Fibroblast of the aortic adventitia (primary cell): ENCODE measurements at regions not wholly inside any gene's neighbourhood (a gene's known extent, or its start where the extent isn't known, plus 50 kb on each side); places are given as distances from the start of the nearest gene placed in this dataset.

Experiments used
- DNase-seq: peaks from one replicate; pipeline ENCODE4 v3.0.0-alpha.2; 2010; ENCODE audit warnings: low read depth
- H3K4me3 ChIP-seq: 2 replicates; pipeline ENCODE4 v1.5.1; 2011; ENCODE audit warnings: low read depth, mild to moderate bottlenecking, control low read depth, low read length, moderate library complexity
- TF ChIP-seq, protein P1 (sequence below): IDR thresholded peaks from 2 replicates; pipeline ENCODE4 v1.5.1; 2011; ENCODE audit warnings: mild to moderate bottlenecking, low read length, control low read depth, inconsistent platforms; ENCODE audit not compliant: insufficient read depth

DNA sequence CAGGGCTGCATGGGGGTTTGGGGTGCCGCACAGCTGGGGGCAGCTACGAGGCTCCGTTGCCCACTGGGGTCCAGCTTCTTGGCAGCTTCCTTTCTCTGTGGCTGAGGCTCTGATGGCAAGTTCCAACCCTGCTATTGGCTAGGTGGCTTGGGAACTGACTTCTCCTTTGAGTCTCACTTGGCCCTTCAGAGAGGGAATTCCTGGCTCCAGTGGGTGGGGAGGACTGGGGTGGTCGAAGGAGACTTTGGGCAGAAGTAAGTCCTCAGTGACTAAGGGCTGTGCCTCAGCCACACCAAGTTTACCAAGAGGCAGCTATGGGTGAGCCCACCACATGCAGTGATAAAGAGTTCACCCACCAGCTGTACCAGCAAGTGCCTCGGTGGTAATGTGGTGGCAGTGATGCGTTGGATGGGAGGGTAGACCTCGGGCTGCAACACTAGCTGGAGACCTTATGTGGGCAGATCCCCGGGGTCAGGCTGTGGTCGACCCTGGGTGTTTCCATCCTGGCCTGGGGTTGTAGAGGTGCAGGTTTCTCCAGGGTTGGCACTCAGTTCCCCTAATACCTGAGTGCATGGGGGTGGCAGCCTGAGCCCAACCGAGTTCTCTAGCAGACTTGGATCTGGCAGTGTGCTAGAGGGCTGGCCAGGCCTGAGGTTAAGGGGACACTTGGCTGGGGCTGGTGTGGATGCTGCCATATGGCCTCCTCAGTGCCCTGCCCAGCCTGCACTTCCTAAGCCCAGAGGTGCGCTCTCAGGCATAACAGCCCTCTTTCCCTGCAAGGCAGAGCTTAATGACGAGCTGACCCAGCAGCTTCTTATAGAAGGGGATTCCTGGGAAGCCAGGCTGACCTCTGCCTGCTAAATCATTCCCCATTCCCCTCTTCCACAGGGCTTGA lies 197.0 kb upstream of the CADM1 start:
- TF ChIP-seq, protein P1, sequence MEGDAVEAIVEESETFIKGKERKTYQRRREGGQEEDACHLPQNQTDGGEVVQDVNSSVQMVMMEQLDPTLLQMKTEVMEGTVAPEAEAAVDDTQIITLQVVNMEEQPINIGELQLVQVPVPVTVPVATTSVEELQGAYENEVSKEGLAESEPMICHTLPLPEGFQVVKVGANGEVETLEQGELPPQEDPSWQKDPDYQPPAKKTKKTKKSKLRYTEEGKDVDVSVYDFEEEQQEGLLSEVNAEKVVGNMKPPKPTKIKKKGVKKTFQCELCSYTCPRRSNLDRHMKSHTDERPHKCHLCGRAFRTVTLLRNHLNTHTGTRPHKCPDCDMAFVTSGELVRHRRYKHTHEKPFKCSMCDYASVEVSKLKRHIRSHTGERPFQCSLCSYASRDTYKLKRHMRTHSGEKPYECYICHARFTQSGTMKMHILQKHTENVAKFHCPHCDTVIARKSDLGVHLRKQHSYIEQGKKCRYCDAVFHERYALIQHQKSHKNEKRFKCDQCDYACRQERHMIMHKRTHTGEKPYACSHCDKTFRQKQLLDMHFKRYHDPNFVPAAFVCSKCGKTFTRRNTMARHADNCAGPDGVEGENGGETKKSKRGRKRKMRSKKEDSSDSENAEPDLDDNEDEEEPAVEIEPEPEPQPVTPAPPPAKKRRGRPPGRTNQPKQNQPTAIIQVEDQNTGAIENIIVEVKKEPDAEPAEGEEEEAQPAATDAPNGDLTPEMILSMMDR: no peak
- H3K4me3 ChIP-seq: no peak overlapping the region
- no peak for DNase-seq

GRCh38 chr11:115700496-115700895 lies 196.3 kb upstream of the CADM1 start:
- H3K4me3 ChIP-seq: no peak overlapping the region
- TF ChIP-seq, protein P1: no peak
- DNase-seq: no peak

GRCh38 chr11:115699733-115700132 lies 195.5 kb upstream of the CADM1 start:
- TF ChIP-seq, protein P1: no peak
- no peak overlapping the region for H3K4me3 ChIP-seq
- DNase-seq: no peak

DNA sequence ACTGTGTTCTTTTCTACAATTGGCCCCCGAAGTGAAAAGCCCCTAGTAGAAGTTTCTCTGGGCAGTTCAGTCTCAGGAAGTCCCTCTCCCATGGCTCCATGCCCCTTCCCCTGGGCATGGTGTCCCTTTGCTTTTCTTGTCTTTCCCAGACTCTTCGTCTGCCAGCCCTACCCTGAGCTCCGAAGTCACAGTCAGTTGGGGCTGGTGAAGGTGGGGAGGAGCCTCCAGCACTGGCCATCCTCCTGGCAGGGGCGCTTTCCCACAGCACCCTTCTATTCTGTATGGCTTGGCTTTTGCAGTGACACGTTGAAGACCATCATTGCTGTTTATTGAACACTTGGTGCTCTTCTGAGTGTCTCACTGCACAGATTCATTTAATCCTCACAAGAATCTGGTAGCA lies 195.1 kb upstream of the CADM1 start:
- DNase-seq: no peak
- TF ChIP-seq, protein P1: no peak
- no peak overlapping the region for H3K4me3 ChIP-seq

DNA sequence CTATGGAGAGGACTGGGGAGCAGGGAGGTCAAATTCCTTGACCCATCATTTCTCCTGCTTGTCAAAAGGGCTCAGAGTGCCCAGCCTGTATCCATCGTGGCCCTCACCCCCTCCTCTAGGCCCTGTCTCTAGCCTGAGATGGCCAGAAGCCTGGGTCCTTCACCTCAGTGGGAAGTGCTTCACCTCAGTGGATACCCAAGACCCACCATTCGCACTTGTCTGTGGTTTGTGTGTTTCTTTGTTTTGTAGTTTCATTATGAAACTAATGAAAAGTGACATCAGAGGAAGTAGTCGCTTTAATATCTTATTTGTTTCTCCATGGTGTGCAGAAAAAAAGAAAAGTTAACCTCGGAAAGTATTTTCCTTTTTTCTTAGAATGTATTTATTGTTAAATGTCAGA lies 194.0 kb upstream of the CADM1 start:
- TF ChIP-seq, protein P1: no peak
- no peak for DNase-seq
- no peak overlapping the region for H3K4me3 ChIP-seq

GRCh38 chr11:115696563-115696962 lies 192.3 kb upstream of the CADM1 start:
- TF ChIP-seq, protein P1: no peak
- no peak overlapping the region for H3K4me3 ChIP-seq
- DNase-seq: no peak
